Fibroblast of villous mesenchyme (primary cell): ENCODE measurements at regions not wholly inside any gene's neighbourhood (a gene's known extent, or its start where the extent isn't known, plus 50 kb on each side); places are given as distances from the start of the nearest gene placed in this dataset.

ENCODE experiments used
- DNase-seq: peaks from one replicate; pipeline ENCODE4 v3.0.0-alpha.2; 2010; ENCODE audit warnings: low read depth
- H3K4me3 ChIP-seq: 2 replicates; pipeline ENCODE4 v1.5.1; 2011; ENCODE audit warnings: low read depth, mild to moderate bottlenecking, low read length
- TF ChIP-seq, protein P1 (sequence below): IDR thresholded peaks from 2 replicates; pipeline ENCODE4 v1.5.1; 2012; ENCODE audit warnings: low read depth, mild to moderate bottlenecking, low read length; ENCODE audit not compliant: insufficient read depth

DNA sequence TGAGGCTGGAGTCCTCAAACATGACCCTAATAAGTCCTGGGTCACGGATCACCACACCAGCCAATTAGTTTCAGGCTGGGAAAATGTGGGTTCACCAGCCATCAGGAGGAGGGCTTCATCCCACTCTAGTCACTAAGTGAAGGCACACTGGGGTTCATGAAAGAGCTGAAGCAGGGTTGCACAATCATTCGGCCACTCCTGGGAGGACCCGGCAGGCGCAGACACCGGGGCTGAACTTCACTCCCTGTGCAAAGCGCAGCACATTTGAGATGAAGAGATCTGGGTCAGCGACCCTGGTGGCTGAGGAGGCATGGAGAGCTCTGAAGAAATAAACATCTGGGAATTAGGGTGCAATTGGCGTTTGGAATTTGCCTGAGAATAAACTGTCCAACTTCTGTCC is 684.4 kb upstream of the SALL3 start:
- TF ChIP-seq, protein P1, sequence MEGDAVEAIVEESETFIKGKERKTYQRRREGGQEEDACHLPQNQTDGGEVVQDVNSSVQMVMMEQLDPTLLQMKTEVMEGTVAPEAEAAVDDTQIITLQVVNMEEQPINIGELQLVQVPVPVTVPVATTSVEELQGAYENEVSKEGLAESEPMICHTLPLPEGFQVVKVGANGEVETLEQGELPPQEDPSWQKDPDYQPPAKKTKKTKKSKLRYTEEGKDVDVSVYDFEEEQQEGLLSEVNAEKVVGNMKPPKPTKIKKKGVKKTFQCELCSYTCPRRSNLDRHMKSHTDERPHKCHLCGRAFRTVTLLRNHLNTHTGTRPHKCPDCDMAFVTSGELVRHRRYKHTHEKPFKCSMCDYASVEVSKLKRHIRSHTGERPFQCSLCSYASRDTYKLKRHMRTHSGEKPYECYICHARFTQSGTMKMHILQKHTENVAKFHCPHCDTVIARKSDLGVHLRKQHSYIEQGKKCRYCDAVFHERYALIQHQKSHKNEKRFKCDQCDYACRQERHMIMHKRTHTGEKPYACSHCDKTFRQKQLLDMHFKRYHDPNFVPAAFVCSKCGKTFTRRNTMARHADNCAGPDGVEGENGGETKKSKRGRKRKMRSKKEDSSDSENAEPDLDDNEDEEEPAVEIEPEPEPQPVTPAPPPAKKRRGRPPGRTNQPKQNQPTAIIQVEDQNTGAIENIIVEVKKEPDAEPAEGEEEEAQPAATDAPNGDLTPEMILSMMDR: no peak
- DNase-seq: no peak
- no peak overlapping the region for H3K4me3 ChIP-seq

DNA sequence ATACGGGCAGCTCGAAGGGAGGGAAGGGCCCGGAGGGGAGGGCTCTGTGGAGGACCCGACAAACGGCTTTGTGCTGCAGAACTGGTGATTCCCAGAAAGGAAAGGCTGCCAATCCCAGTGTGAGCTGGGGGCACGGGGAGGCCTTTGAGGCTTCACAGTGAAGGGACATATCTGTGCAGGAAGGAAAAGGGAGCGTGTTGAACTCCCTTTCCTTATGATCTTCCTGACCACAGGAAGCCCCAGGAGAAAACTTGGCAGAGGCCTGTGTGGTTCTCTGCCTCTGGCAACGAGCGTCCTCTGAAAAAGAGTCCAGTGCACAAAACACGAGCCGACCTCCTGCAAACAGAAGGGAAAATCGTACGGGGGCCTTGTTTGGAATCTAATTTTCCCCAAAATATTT is 683.5 kb upstream of the SALL3 start:
- TF ChIP-seq, protein P1: no peak
- DNase-seq: no peak
- H3K4me3 ChIP-seq: no peak overlapping the region

DNA sequence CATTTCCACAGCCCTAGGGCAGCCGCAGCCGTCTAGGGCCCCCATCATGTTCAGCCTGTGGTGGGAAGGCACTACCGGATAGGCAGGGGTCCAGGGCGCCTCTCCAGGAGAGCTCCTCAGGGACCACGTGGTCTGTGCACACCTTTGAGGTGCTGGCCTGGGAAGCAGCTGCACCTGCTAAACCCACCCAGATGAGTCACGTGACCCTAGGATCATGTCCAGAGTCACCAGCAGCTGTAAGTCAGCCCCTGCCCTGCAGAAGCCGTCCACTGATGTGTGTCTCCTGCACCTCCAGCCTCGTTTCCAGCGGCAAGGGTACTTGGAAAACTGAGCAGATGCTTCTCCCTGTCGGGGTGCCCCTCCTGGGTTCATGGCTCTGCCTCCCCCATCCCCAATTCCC is 682.6 kb upstream of the SALL3 start:
- TF ChIP-seq, protein P1: no peak
- no peak for DNase-seq
- H3K4me3 ChIP-seq: no peak overlapping the region

DNA sequence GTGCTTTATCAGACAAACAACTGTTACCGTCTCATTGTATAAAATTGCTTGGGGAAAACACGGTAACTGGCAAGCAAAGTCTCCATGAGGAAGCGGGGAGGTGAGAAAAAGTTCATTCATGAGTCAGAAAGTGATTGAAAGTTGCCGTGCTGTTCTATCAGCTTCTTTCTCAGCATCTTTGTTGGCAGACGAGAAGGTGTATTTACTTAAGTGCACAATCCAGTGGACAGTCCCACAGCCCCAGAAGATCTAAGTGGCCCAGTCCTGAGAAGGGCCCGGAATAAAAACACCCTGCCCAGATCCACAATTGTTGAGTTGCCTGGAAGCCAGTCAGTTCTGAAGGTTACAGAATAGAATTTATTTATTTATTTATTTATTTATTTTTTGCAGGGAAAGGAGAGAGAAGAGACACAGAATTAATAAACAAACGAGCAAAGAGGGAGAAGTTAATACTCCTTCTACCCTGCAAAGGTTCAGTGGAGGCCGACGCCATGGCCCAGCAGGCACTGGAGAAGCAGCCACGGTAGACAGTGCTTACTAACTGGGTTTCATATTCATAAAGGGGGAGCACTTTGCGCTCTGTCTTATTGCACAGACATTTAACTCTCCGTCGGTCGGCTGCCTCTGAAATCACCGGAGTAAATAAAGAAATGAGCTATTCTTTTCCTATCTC is 676.0 kb upstream of the SALL3 start:
- no peak overlapping the region for H3K4me3 ChIP-seq
- TF ChIP-seq, protein P1: no peak
- no peak for DNase-seq

DNA sequence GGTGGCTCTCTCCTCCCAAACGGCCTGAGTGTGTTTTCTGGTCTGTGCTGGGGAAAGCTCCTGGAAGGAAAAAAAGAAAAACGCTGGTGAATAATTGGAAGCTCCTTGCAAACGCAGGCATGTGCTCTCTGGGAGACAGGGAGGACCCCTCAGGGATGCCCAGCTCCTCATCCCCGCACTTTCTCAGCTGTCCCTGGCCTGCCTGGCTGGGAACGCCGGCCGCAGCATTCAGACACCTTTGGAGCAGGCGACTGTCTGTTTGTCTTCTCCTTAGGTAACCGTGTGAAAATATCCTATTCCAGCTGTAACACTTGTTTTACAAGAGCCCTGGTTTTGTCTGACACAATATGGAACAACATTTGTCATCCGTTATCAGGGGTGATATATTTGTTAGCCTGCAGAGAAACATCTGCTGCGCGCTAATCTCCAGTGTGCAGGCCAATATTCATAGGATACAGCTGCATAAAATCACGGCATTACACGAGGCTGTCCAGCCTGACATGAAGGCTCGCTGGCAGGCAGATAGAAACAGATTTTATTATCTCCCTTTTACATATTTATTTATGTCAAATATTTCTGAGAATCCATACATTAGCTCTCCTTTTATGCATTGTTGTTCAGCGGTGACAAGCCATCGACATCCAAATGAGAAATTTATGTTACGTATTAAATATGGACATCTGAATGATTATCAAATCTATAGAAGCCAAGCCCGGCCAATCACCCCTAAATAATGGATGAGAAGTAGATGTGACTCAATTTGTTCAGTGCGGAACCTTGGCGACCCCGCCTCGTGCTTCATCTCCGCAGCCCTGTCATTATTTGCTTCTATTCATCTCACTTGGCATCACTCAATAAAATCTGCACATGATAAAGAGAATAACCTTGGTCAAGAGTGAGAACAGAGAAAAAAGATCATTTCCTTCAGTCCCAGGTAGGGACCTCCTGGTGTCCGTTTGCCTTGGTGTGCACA is 675.1 kb upstream of the SALL3 start:
- TF ChIP-seq, protein P1: no peak
- DNase-seq: no peak
- no peak overlapping the region for H3K4me3 ChIP-seq

DNA sequence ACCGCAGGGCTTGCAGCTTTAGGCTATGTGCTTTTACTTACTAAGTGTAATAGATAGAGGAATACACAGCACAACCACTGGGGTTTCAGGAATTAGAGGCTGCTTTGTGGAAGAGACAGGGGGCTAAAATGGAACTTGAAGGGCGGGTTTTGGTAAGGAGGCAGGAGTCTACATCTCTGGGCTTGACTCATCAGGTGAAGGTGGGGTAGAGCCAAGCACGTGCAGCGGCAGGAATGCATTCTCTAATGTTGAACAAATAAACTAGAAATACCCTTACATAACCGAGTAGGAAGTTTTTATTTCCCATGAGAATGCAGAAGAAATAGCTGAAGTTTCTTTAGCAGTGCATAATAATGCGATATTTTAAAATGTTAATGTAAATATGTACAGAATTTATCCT is 673.8 kb upstream of the SALL3 start:
- H3K4me3 ChIP-seq: no peak overlapping the region
- DNase-seq: no peak
- TF ChIP-seq, protein P1: no peak
